Kidney (tissue), 13 donors: ENCODE measurements at regions not wholly inside any gene's neighbourhood (a gene's known extent, or its start where the extent isn't known, plus 50 kb on each side); places are given as distances from the start of the nearest gene placed in this dataset.

Source experiments
- DNase-seq, 5 donors: peaks; one replicate each; pipeline ENCODE4 v3.0.0-alpha.2; 2013 to 2020
- FAIRE-seq: peaks from 2 replicates; lab custom pipeline; 2012; peaks lifted over from hg19 to GRCh38; lab: Jason Lieb, UNC
- H3K27ac ChIP-seq, 2 donors: one replicate each; pipeline ENCODE4 v1.7.0; 2013; ENCODE audit warnings: low read depth in 2 of 2, low read length in 2 of 2, inconsistent platforms in 1 of 2
- H3K27me3 ChIP-seq: one replicate; pipeline ENCODE4 v1.7.1; 2013; ENCODE audit warnings: low read length, inconsistent platforms; ENCODE audit not compliant: control insufficient read depth, insufficient read depth
- H3K36me3 ChIP-seq, 3 donors: one replicate each; pipeline versions ENCODE4 v1.7.0 to v1.7.1; 2013; ENCODE audit warnings: low read length in 3 of 3, control low read depth in 1 of 3, inconsistent platforms in 1 of 3; ENCODE audit not compliant: insufficient read depth in 3 of 3, control insufficient read depth in 2 of 3
- H3K4me1 ChIP-seq, 3 donors: one replicate each; pipeline versions ENCODE4 v1.7.0 to v1.7.1; 2013; ENCODE audit warnings: low read length in 3 of 3, inconsistent platforms in 1 of 3, low read depth in 1 of 3; ENCODE audit not compliant: control insufficient read depth in 2 of 3, insufficient read depth in 2 of 3
- H3K4me3 ChIP-seq, 3 donors: one replicate each; pipeline versions ENCODE4 v1.7.0 to v1.8.1; 2013; ENCODE audit warnings: low read length in 3 of 3, control low read depth in 1 of 3, inconsistent platforms in 1 of 3
- H3K9ac ChIP-seq, 3 donors: one replicate each; pipeline versions ENCODE4 v1.7.0 to v1.7.1; 2013; ENCODE audit warnings: low read length in 3 of 3, control low read depth in 1 of 3, inconsistent platforms in 1 of 3
- H3K9me3 ChIP-seq, 3 donors: one replicate each; pipeline versions ENCODE4 v1.7.0 to v1.7.1; 2013; ENCODE audit warnings: low read length in 3 of 3, control low read depth in 1 of 3, inconsistent platforms in 1 of 3; ENCODE audit not compliant: control insufficient read depth in 2 of 3, insufficient read depth in 1 of 3
- intact Hi-C: fragments of 100-400 bp; cut with DNase I; formaldehyde crosslinking; loops from one replicate; pipeline ENCODE4 v1.11.1; 2022
- TF ChIP-seq, protein P1 (sequence below): IDR thresholded peaks from 3 replicates; pipeline ENCODE4 v1.5.1; 2012; ENCODE audit warnings: mild to moderate bottlenecking, moderate library complexity, borderline replicate concordance; ENCODE audit not compliant: insufficient read depth; ENCODE audit errors: extremely low read depth
- donor health status: control.
- donor health status: control.
- donor health status: control.
- donor health status: control.
- donor health status: control.
- donor health status: DM: yes; HTN: yes; CAD: no.
- donor health status: Normal renal cell carcinoma (clear cell type).

DNA sequence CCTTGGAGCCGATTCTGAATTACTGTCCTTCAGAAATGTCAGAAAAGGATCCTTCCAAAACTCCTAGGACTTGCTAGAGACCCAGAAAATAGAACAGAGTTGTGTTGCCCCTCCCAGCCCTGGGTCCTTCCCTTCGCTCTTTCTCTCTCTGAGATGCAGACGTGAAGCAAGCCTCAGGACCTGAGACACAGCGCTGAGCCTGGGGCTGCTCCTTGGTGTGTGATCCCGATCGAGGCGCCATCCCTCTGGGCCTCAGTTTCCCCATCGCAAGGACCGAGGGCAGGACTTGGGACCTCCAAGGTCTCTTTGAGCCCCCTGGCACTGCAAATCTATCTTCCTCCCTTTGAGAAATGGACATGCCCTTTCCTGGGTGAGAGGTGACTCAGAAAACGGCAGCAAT is 533.5 kb downstream of the TBC1D22A start:
- peak in 2 of 5 donors; percentile 1 to 13 for DNase-seq
- Histone ChIP-seq H3K27me3 (no peaks in the 10 kb centered on the region), H3K4me3 (no peak overlapping the region), H3K4me1 (no peaks in the 10 kb centered on the region), H3K36me3 (no peaks in the 10 kb centered on the region), H3K9ac (no peak overlapping the region), H3K27ac (no peak overlapping the region), H3K9me3 (no peaks in the 10 kb centered on the region)
- FAIRE-seq: no peak
- TF ChIP-seq, protein P1, sequence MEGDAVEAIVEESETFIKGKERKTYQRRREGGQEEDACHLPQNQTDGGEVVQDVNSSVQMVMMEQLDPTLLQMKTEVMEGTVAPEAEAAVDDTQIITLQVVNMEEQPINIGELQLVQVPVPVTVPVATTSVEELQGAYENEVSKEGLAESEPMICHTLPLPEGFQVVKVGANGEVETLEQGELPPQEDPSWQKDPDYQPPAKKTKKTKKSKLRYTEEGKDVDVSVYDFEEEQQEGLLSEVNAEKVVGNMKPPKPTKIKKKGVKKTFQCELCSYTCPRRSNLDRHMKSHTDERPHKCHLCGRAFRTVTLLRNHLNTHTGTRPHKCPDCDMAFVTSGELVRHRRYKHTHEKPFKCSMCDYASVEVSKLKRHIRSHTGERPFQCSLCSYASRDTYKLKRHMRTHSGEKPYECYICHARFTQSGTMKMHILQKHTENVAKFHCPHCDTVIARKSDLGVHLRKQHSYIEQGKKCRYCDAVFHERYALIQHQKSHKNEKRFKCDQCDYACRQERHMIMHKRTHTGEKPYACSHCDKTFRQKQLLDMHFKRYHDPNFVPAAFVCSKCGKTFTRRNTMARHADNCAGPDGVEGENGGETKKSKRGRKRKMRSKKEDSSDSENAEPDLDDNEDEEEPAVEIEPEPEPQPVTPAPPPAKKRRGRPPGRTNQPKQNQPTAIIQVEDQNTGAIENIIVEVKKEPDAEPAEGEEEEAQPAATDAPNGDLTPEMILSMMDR: no peak
- intact Hi-C loops: no loop called here

DNA sequence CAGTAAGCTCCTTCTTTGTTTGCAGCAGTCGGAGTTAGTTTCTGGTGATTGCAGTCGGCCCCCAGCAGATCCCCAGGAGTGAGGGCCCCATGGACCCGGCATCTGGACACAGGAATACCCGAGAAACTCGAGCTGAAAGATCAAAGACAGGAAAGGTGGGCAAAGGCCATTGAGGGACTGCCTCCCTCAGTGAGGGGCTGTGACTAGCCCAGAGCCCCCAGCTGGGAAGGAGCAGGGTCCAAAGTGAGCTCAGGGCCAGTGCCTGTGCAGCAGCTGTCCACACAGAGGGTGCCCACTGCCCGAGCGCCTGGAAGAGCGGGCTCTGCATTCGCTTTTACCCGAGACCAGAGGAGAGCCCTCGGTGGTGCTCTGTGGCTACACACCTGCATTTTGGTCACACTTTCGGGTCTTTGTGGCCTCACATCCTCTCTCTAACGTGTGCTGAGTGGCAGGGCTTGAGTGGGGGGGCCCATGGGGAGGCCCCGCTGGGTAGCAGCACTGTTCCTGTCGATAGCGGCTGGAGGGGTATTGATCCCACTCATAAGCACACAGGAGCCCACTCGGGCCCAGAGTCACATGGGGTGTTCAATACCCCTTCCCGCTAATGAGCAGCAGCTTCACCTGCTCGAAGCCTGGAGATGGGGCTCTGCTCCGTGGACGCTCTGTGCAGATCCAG is 532.9 kb downstream of the TBC1D22A start:
- no peak for FAIRE-seq
- peak in 2 of 5 donors; percentile 11 to 32 for DNase-seq
- H3K27ac ChIP-seq: no peak overlapping the region
- no peaks in the 10 kb centered on the region for H3K27me3 ChIP-seq
- H3K36me3 ChIP-seq: no peaks in the 10 kb centered on the region
- intact Hi-C loops: no loop called here
- no peaks in the 10 kb centered on the region for H3K4me1 ChIP-seq
- TF ChIP-seq, protein P1: no peak
- H3K9me3 ChIP-seq: no peaks in the 10 kb centered on the region
- H3K9ac ChIP-seq: no peak overlapping the region
- no peak overlapping the region for H3K4me3 ChIP-seq

DNA sequence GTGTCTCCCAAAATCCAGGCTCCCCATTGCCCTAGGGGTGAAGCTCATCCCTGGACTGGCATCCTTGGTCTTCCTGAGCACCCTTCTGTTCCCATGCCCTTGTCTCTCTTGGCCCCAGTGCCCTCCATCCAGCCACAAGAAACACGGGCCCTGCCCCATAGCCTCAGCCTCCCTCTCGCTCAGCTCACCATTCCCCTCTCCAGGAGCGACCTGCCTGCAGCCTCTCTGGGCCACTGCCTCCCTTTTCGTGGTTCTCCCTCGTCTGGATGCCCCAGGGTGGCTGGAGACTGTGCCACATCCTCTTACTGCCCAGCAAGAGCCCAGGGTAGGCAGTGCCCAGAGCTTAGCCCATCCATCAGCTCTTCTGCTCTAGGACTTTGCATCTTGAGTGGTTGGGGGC is 532.1 kb downstream of the TBC1D22A start:
- DNase-seq: peak in 1 of 5 donors; percentile 5
- TF ChIP-seq, protein P1: no peak
- intact Hi-C loops: no loop called here
- H3K4me3 ChIP-seq: no peak overlapping the region
- H3K27ac ChIP-seq: no peak overlapping the region
- FAIRE-seq: no peak
- H3K9ac ChIP-seq: no peak overlapping the region
- H3K27me3 ChIP-seq: no peaks in the 10 kb centered on the region
- H3K4me1 ChIP-seq: no peaks in the 10 kb centered on the region
- H3K36me3 ChIP-seq: no peaks in the 10 kb centered on the region
- no peaks in the 10 kb centered on the region for H3K9me3 ChIP-seq

DNA sequence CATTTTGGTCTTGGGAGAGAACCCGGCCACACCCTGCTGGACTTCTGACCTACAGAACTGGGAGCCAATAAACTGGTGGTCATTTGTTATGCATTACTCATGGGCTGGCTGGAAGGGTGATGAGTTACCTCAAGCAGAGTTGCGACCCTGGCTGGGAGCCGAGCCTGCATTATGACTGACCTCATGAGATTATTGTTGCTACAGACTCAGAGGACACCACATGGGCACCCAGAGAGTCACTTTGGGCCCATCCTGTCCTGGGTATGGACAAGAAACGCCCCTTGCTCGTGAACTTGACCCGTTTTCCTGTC is 531.7 kb downstream of the TBC1D22A start:
- Histone ChIP-seq H3K27ac (no peak overlapping the region), H3K9me3 (no peaks in the 10 kb centered on the region), H3K4me1 (no peaks in the 10 kb centered on the region), H3K4me3 (no peak overlapping the region), H3K9ac (no peak overlapping the region), H3K27me3 (no peaks in the 10 kb centered on the region), H3K36me3 (no peaks in the 10 kb centered on the region)
- no peak for FAIRE-seq
- TF ChIP-seq, protein P1: no peak
- DNase-seq: peak in 1 of 5 donors; percentile 3
- intact Hi-C loops: no loop called here
